ENCODE measurements at regions not wholly inside any gene's neighbourhood (a gene's known extent, or its start where the extent isn't known, plus 50 kb on each side); places are given as distances from the start of the nearest gene placed in this dataset.

GRCh38 chr13:65217471-65217995 is 2012.6 kb downstream of the PCDH9 start:
- no peak for TF ChIP-seq CTCF (conservative IDR thresholded peaks at IDR 0.05; ENCODE audit: low read length)
- TF ChIP-seq EZH2phosphoT487 (IDR thresholded peaks at IDR 0.05; ENCODE audit: borderline replicate concordance), result no peak

All from Loucy (cell line).